Endothelial cell of umbilical vein (primary cell): ENCODE measurements at regions not wholly inside any gene's neighbourhood (a gene's known extent, or its start where the extent isn't known, plus 50 kb on each side); places are given as distances from the start of the nearest gene placed in this dataset.

Experiments used
- BruUV-seq: library from RNA; stranded (reverse); fragments of 400-500 nt; replicated peaks from 2 replicates; lab custom pipeline; 2021; lab: Mats Ljungman, UMichigan
- CTCF ChIA-PET: fragments of 300-600, 350-600 bp; sonication (Branson Sonifier 250); formaldehyde crosslinking; loops from one replicate; lab custom pipeline; 2021; ENCODE audit warnings: antibody characterized with exemption, inconsistent platforms; lab: Charles Lee
- POLR2A ChIA-PET: fragments of 300-600, 350-600 bp; sonication (Branson Sonifier 250); formaldehyde crosslinking; loops from one replicate; lab custom pipeline; 2021; ENCODE audit warnings: antibody characterized with exemption, inconsistent platforms; lab: Charles Lee
- DNase-seq: peaks from one replicate; pipeline ENCODE4 v3.0.0-alpha.2; 2011; ENCODE audit warnings: low read depth, low spot score
- FAIRE-seq: peaks from 2 replicates; lab custom pipeline; 2011; peaks lifted over from hg19 to GRCh38; lab: Jason Lieb, UNC
- H2AFZ ChIP-seq: 2 replicates; pipeline ENCODE4 v1.6.0; 2012; ENCODE audit warnings: low read depth, low read length, control low read depth, inconsistent platforms
- H3K27ac ChIP-seq: 2 replicates; pipeline ENCODE4 v1.5.1; 2011; ENCODE audit warnings: low read depth, mild to moderate bottlenecking, control low read depth, low read length, moderate library complexity; ENCODE audit not compliant: insufficient read depth
- H3K27me3 ChIP-seq, 2 experiments: 2 replicates each; pipeline versions ENCODE4 v1.6.0 to v1.6.1; 2011; ENCODE audit warnings: low read length in 2 of 2, mixed read lengths in 1 of 2; ENCODE audit not compliant: control insufficient read depth in 2 of 2, insufficient read depth in 2 of 2
- H3K36me3 ChIP-seq, 2 experiments: 2 replicates in 1 of 2; 3 replicates in 1 of 2; pipeline ENCODE4 v1.5.1; 2011; ENCODE audit warnings: low read length in 2 of 2, mild to moderate bottlenecking in 1 of 2, moderate library complexity in 1 of 2; ENCODE audit not compliant: control insufficient read depth in 2 of 2, insufficient read depth in 2 of 2; ENCODE audit errors: extremely low read depth in 1 of 2
- H3K4me1 ChIP-seq: 3 replicates; pipeline ENCODE4 v1.5.1; 2011; ENCODE audit warnings: mild to moderate bottlenecking, low read length; ENCODE audit not compliant: control insufficient read depth, insufficient read depth; ENCODE audit errors: extremely low read depth
- H3K4me2 ChIP-seq: 2 replicates; pipeline ENCODE4 v1.6.1; 2011; ENCODE audit warnings: low read length, control low read depth, mixed read lengths; ENCODE audit not compliant: insufficient read depth
- H3K4me3 ChIP-seq, 3 experiments: fragments of 200-600 bp in 1 of 3; sonication (generic), shearing (Covaris generic) in 1 of 3; replicated peaks in 1 of 3; 2 replicates each; pipeline ENCODE4 v1.5.1; 2011 to 2016; ENCODE audit warnings: control low read depth in 3 of 3, low read length in 3 of 3, mild to moderate bottlenecking in 2 of 3, inconsistent platforms in 1 of 3, low read depth in 1 of 3, moderate library complexity in 1 of 3; ENCODE audit not compliant: insufficient read depth in 1 of 3
- H3K79me2 ChIP-seq: 2 replicates; pipeline ENCODE4 v1.6.0; 2012; ENCODE audit warnings: low read length, inconsistent platforms; ENCODE audit not compliant: control insufficient read depth, insufficient read depth
- H3K9ac ChIP-seq: replicated peaks from 2 replicates; pipeline ENCODE3; 2011; ENCODE audit warnings: low read length, control low read depth; ENCODE audit not compliant: insufficient read depth; ENCODE audit errors: extremely low read depth
- H3K9me1 ChIP-seq: replicated peaks from 3 replicates; pipeline ENCODE4 v1.6.0; 2011; ENCODE audit warnings: mild to moderate bottlenecking, low read length; ENCODE audit not compliant: control insufficient read depth, insufficient read depth; ENCODE audit errors: extremely low read depth
- H3K9me3 ChIP-seq: replicated peaks from 2 replicates; pipeline ENCODE4 v1.5.1; 2012; ENCODE audit warnings: low read length, inconsistent platforms; ENCODE audit not compliant: control insufficient read depth, insufficient read depth
- H4K20me1 ChIP-seq: replicated peaks from 2 replicates; pipeline ENCODE3; 2011; ENCODE audit warnings: mild to moderate bottlenecking, low read length; ENCODE audit not compliant: control insufficient read depth, insufficient read depth; ENCODE audit errors: extremely low read depth
- CTCF ChIP-seq, 2 donors: IDR thresholded peaks; 1 replicate in 1 of 2; 2 replicates in 1 of 2; pipeline ENCODE4 v1.5.1; 2011; ENCODE audit warnings: low read length in 2 of 2, mild to moderate bottlenecking in 2 of 2, moderate library complexity in 2 of 2, control low read depth in 1 of 2, inconsistent platforms in 1 of 2, low read depth in 1 of 2; ENCODE audit not compliant: insufficient read depth in 1 of 2; ENCODE audit errors: extremely low read depth in 1 of 2
- EZH2 ChIP-seq: IDR thresholded peaks from 2 replicates; pipeline ENCODE4 v1.6.1; 2012; ENCODE audit warnings: borderline replicate concordance, low read depth, mild to moderate bottlenecking, moderate library complexity, low read length, inconsistent platforms; ENCODE audit not compliant: severe bottlenecking
- FOS ChIP-seq: IDR thresholded peaks from 2 replicates; pipeline ENCODE4 v1.6.1; 2011; ENCODE audit warnings: mild to moderate bottlenecking, low read length, moderate library complexity, borderline replicate concordance; ENCODE audit not compliant: insufficient read depth
- JUN ChIP-seq: IDR thresholded peaks from 2 replicates; pipeline ENCODE4 v1.6.1; 2011; ENCODE audit warnings: borderline replicate concordance, low read depth; ENCODE audit not compliant: insufficient read length, insufficient read depth
- POLR2A ChIP-seq: IDR thresholded peaks from 2 replicates; pipeline ENCODE4 v1.6.1; 2012; ENCODE audit warnings: low read depth, mild to moderate bottlenecking, control low read depth, low read length
- POLR2AphosphoS5 ChIP-seq: IDR thresholded peaks from 2 replicates; pipeline ENCODE4 v1.6.1; 2012; ENCODE audit warnings: low read depth, mild to moderate bottlenecking, control low read depth, low read length, moderate library complexity; ENCODE audit not compliant: insufficient read depth
- dilution Hi-C: fragments of 300-500 bp; cut with MboI; formaldehyde crosslinking; loops from one replicate; pipeline ENCODE4 v1.15.0; 2019; ENCODE audit warnings: low sequenced_read_pairs; ENCODE audit not compliant: extremely low pct_ligation_motif_present
- intact Hi-C: fragments of 100-400 bp; cut with micrococcal nuclease; formaldehyde crosslinking; loops from one replicate; pipeline ENCODE4 v1.10.0; 2022
- TF ChIP-seq, protein P1 (sequence below): IDR thresholded peaks from 2 replicates; pipeline ENCODE4 v1.6.1; 2011; ENCODE audit not compliant: insufficient read depth, insufficient read length

DNA sequence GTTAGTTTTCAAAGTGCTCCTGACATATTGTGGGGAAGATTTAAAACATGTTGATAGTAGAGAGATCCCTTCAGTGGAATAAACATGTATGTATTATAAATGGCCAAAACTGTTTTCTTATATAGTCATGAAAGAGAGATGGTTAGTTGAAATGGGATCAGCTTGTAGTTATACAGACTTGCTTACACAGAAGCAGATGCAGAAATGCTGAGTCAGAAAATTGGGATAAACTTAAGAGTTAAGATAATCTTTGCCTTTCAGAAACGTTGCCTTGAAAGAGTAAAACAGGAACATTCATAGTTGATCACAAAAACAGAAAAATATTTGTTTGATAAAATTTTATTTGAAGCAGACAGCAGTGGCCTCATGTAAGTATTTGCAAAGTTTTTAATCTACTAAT is 433.2 kb upstream of the BCHE start:
- Histone ChIP-seq H3K27me3 (no peaks in the 10 kb centered on the region), H3K4me2 (no peak overlapping the region), H3K36me3 (no peaks in the 10 kb centered on the region), H3K27ac (no peak overlapping the region), H3K4me3 (no peak overlapping the region), H3K9ac (no peak overlapping the region), H3K9me3 (no peaks in the 10 kb centered on the region), H2AFZ (no peak overlapping the region), H3K4me1 (no peaks in the 10 kb centered on the region), H3K79me2 (no peaks in the 10 kb centered on the region), H4K20me1 (no peaks in the 10 kb centered on the region), H3K9me1 (no peaks in the 10 kb centered on the region)
- CTCF ChIA-PET, result no interaction called here
- no peak for DNase-seq
- dilution Hi-C loops, result no loop called here
- no peak for FAIRE-seq
- BruUV-seq, result no TSS peak
- POLR2A ChIA-PET, result no interaction called here
- no peak for TF ChIP-seq POLR2AphosphoS5
- no peak for TF ChIP-seq FOS
- TF ChIP-seq POLR2A, result no peak
- TF ChIP-seq EZH2, result no peak
- no peak for TF ChIP-seq JUN
- no peak for TF ChIP-seq CTCF (IDR thresholded peaks at IDR 0.05; ENCODE audit: extremely low read depth in 1 of 2, insufficient read depth in 1 of 2, low read depth in 1 of 2, low read length in 2 of 2)
- intact Hi-C loops, result no loop called here

GRCh38 chr3:166265153-166265552 is 427.9 kb upstream of the BCHE start:
- CTCF ChIA-PET, result no interaction called here
- Histone ChIP-seq H3K36me3 (no peaks in the 10 kb centered on the region), H3K4me3 (no peak overlapping the region), H3K27ac (no peak overlapping the region), H3K9me1 (no peaks in the 10 kb centered on the region), H2AFZ (no peak overlapping the region), H3K4me2 (no peak overlapping the region), H3K79me2 (no peaks in the 10 kb centered on the region), H4K20me1 (no peaks in the 10 kb centered on the region), H3K4me1 (no peaks in the 10 kb centered on the region), H3K9me3 (no peaks in the 10 kb centered on the region), H3K9ac (no peak overlapping the region), H3K27me3 (no peaks in the 10 kb centered on the region)
- BruUV-seq, result no TSS peak
- TF ChIP-seq, protein P1, sequence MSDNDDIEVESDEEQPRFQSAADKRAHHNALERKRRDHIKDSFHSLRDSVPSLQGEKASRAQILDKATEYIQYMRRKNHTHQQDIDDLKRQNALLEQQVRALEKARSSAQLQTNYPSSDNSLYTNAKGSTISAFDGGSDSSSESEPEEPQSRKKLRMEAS, result no peak
- TF ChIP-seq POLR2AphosphoS5 (no peak), EZH2 (no peak)
- dilution Hi-C loops (no loop called here), intact Hi-C loops (no loop called here)
- FAIRE-seq (no peak), DNase-seq (no peak)
- POLR2A ChIA-PET, result no interaction called here
